ENCODE measurements at regions not wholly inside any gene's neighbourhood (a gene's known extent, or its start where the extent isn't known, plus 50 kb on each side); places are given as distances from the start of the nearest gene placed in this dataset.

DNA sequence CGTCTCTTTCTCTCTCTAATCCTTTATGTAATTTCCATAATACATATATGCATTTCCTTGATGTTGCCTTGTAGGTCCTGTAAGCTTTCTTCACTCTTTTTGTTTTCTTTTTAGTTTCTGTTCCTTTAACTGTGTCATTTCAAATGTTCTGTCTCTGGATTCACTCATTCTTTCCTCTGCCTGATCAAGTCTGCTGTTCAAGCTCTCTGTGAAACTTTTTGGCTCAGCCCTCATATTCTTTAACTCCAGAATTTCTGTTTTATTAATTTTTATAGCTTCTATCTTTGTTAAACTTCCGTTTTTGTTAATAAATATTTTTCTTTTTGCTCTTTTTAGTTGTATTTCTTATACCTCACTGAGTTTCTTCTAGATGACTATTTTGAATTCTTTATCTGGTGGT, 321.3 kb upstream of the LMO3 start:
- Histone ChIP-seq H3K79me1 (ENCODE audit: insufficient read depth, low read depth, low read length, poor library complexity, severe bottlenecking) (no peaks in the 10 kb centered on the region), H4K91ac (ENCODE audit: insufficient read length, low read depth, low read length) (no peak overlapping the region), H4K5ac (ENCODE audit: insufficient read length, low read depth, low read length) (no peak overlapping the region), H2BK5ac (ENCODE audit: insufficient read length, low read length) (no peak overlapping the region), H3K9ac (ENCODE audit: extremely low read depth, insufficient read length, low read length) (no peak overlapping the region), H3K56ac (ENCODE audit: insufficient read length, low read depth, low read length) (no peak overlapping the region), H3K4ac (ENCODE audit: low read depth, low read length) (no peak overlapping the region), H3K23ac (ENCODE audit: insufficient read length, low read depth, low read length) (no peak overlapping the region), H2BK12ac (ENCODE audit: insufficient read length, low read depth, low read length) (no peak overlapping the region), H3K4me1 (ENCODE audit: insufficient read depth, low read length) (no peaks in the 10 kb centered on the region), H4K8ac (replicated peaks; ENCODE audit: insufficient read length, low read depth, low read length) (no peak overlapping the region), H2BK120ac (ENCODE audit: low read depth, low read length, poor library complexity, severe bottlenecking) (no peak overlapping the region), H2AFZ (ENCODE audit: low read length) (no peak overlapping the region), H3K27me3 (ENCODE audit: insufficient read depth, low read length) (no peaks in the 10 kb centered on the region), H3K27ac (ENCODE audit: insufficient read length, low read depth, low read length) (no peak overlapping the region), H3K9me3 (ENCODE audit: control insufficient read depth, low read depth, low read length) (no peaks in the 10 kb centered on the region), H3T11ph (ENCODE audit: low read length) (no peak overlapping the region), H3K23me2 (ENCODE audit: insufficient read length, low read depth, low read length, poor library complexity, severe bottlenecking) (no peaks in the 10 kb centered on the region), H3K4me2 (ENCODE audit: insufficient read depth, insufficient read length, low read length) (no peak overlapping the region), H2AK5ac (ENCODE audit: insufficient read length, low read length) (no peak overlapping the region), H2BK20ac (ENCODE audit: low read depth, low read length, poor library complexity, severe bottlenecking) (no peak overlapping the region), H3K14ac (ENCODE audit: insufficient read depth, low read length) (no peak overlapping the region), H3K79me2 (ENCODE audit: insufficient read depth, low read length) (no peaks in the 10 kb centered on the region), H3K18ac (ENCODE audit: insufficient read length, low read depth, low read length) (no peak overlapping the region), H2BK15ac (ENCODE audit: low read depth, low read length) (no peak overlapping the region), H4K20me1 (ENCODE audit: control insufficient read depth, insufficient read depth, insufficient read length) (no peaks in the 10 kb centered on the region)
- no peak for DNase-seq
- H3K27ac Mint-ChIP-seq = no peak overlapping the region
- peaks cover 9 to 12% of the 10 kb centered on the region in 2 experiments; a peak in 4 of 5 replicates for H3K9me3 Mint-ChIP-seq
- H3K27me3 Mint-ChIP-seq (ENCODE audit: low read depth) = no peaks in the 10 kb centered on the region
- no peaks in the 10 kb centered on the region for H3K4me1 Mint-ChIP-seq
- H3K36me3 Mint-ChIP-seq (ENCODE audit: insufficient read depth in 1 of 3, low read depth in 3 of 3) = peaks cover 0 to 5% (median 2%) of the 10 kb centered on the region in 3 experiments; a peak in 2 of 7 replicates
- no CpG with 5 or more reads among the region's 2 CpGs for WGBS (ENCODE audit: extremely low coverage, insufficient read length, low lambda C conversion rate)
- no peak for TF ChIP-seq CTCF (conservative IDR thresholded peaks at IDR 0.05)
- H3K4me3 Mint-ChIP-seq = no peak overlapping the region
